SH-SY5Y (cell line): ENCODE measurements at regions not wholly inside any gene's neighbourhood (a gene's known extent, or its start where the extent isn't known, plus 50 kb on each side); places are given as distances from the start of the nearest gene placed in this dataset.

Experiments used
- GATA2 ChIP-seq: IDR thresholded peaks from 2 replicates; pipeline ENCODE4 v1.6.1; 2011; ENCODE audit warnings: mild to moderate bottlenecking, low read depth, low read length
- GATA3 ChIP-seq: IDR thresholded peaks from 2 replicates; pipeline ENCODE4 v1.6.1; 2011; ENCODE audit warnings: low read depth, mild to moderate bottlenecking, low read length, moderate library complexity

DNA sequence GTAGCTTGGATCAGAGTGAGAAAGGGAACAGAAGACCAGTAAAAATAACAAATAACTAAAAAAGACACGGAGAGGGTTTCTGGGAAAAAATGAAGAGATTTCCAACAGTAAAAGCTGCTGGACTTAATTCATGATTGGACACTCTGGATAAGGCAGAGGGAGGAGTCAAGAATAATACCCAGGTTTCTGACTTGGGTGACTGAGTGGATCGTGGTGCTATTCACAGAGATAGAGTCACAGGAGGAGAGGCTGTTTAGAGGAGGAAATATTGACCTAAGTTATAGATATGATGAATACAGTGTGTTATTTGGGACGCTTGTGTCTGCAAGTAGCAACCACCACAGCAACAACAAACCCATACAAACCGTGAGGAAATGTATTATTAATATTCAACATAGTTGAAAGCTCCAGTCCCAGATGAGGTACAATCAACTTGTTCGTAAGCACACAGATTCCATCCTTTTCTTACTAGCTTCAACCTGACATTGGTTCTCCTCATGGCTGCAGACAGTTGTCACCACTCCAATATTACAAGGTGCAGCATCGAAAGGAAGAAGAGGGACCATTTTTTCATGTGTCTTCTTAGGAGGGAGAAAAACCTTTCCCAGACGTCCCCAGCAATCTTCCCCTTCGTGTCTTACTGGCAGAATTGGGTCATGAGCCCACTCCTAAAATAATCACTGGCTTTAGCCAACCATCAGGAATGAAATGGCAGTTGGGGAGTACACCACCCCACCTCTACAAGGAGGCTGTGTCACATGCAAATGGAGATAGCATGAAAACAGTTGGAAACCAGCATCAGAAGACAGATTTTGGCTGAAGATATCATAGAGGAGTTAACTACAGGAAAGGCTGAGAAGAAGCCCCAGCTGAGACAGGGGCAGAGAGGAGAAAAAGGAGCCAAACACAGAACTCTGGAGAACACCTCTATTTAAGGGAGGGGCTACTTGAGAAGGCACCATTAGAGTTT, 387.8 kb downstream of the SHQ1 start:
- TF ChIP-seq GATA2 = no peak

DNA sequence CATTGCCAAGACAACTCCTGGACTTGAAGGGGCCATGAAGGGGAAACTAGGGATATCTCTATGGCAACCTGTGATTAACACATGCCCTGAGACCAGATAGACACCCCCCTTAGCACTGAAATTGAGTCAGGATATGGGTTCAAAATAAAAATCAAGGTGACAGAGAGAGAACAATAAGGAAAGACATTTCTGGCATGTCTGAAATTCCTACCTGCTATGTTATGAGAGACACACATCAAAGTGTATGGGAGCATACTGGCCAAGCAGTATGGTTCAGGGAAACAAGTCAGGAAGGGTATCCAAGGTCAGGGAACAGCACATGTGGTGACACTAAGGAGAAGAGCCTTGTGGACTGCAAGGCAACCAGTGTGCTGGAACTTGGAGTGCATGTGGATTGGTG, 388.7 kb downstream of the SHQ1 start:
- no peak for TF ChIP-seq GATA3
- TF ChIP-seq GATA2 = no peak

DNA sequence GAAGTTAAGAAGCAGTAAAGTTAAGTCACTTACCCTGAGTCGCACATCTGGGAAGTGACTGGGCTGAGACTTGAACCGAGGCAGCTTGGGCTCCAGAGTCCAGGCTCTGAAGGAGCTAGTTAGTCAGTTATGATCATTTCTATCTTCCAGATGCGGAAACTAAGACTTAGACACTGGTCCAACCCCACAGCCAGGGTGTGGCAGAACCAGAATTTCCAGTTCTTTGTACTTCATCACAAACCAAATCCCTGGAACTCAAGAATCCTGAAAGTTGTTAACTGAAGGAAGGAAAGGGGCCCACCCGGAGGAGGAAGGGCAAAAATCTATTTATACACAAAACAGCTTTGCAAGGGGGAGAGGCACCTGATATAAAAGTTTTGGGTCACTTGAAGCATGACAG, 389.9 kb downstream of the SHQ1 start:
- no peak for TF ChIP-seq GATA3
- no peak for TF ChIP-seq GATA2

DNA sequence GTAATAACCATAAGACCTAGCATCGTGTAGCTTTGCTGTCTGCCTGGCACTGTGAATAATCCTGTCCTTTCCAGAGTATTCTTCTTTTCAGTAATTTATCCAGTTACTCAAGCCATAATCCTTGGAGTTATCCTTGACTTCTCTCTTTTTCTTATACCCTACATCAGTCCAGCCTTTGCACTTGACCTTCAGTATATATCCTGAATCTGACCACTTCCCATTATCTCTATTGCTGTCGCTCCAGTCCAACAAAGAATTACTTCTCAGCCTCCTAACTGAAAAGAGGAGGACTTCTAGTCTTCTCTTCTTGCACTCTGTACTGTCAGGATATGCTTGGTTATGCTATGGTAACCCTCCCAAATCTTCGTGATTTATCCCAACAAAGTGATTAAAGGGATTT, 393.8 kb downstream of the SHQ1 start:
- no peak for TF ChIP-seq GATA3
- no peak for TF ChIP-seq GATA2

DNA sequence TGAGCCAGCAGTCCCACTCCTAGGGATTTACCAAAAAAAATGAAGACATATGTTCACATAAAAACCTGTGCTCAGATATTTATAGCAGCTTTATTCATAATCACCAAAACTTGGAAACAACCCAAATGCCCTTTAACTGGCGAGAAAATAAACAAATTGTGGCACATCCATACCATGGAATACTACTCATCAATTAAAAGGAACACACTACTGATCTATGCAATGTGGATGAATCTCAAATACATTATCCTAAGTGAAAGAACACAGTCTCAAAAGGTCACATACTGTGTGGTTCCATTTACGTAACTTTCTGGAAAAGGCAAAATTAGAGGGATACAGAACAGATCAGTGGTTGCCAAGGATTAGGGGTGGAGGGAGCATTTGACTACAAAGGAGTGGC, 394.5 kb downstream of the SHQ1 start:
- TF ChIP-seq GATA3 (no peak), GATA2 (no peak)

DNA sequence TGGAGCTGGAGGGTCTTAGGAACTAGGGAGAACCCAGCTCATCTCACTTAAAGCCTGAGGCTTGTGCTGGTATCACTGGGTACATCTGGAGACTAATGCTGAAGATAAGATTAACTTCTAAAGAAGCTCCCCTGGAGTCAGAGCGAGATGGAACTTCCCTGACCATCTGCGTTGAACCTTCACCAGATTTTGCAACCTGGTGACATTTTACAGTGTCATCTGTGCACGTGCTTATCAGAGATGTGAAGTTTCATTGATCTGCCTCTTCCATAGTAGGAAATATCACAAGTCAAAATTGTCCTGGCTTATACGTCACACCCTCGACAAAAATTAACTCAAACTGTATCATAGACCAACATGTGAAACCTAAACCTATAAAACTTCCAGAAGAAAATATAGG, 395.5 kb downstream of the SHQ1 start:
- TF ChIP-seq GATA2 = no peak
- TF ChIP-seq GATA3 = no peak

DNA sequence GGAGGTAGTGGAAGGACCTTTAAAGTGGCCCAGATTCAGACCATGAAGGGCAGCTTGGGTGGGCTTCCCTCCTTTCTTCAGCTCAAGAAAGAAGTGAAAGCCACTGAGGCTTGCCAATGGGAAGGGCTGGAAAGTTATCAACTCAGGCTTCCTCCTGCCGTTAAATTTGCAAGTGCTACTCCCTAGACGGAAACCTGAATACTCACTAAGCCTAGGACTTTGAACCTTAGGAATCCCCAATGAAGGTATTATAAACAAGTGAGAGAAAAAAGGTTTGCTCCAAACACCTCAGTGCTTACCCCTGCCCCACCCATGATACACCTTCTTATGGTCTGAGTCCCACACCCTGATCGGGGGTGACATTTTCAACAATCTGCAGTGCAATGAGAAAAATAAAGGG, 396.4 kb downstream of the SHQ1 start:
- TF ChIP-seq GATA3 (no peak), GATA2 (no peak)

DNA sequence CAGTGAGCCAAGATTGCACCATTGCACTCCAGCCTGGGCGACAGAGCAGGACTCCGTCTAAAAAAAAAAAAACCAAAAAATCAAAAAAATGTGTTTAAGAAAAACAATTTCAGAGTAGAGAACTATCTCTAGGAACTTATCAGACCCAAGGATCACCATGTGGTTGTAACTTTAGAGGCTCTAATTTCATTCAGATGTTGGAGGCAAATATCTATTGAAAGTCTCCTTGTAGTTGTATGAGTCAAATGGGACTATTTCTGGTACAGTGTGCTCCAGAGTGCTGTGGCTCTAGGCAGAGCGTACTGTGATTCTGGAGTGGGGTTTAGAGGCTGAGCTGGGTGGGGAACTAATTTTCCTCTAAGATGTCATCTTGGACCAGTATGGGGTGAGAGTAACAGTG, 398.7 kb downstream of the SHQ1 start:
- TF ChIP-seq GATA3 (no peak), GATA2 (no peak)

DNA sequence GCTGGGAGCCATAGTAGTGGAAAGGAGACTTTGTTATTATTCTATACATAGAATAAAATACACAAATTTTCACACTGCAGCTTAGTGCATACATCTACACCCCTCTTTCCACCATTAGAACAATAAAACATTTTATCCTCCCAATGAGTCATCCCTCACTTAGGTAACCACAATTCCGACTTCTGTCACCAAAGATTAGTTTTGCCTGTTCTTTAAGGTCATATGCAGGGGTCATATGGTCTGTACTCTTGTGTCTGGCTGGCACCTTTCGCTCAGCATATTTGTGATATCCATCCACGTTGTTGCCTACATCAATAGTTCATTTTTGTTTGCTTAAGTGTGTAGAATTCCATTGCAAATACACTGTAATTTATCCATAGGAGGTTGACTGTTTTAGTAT, 399.4 kb downstream of the SHQ1 start:
- TF ChIP-seq GATA3 (no peak), GATA2 (no peak)

DNA sequence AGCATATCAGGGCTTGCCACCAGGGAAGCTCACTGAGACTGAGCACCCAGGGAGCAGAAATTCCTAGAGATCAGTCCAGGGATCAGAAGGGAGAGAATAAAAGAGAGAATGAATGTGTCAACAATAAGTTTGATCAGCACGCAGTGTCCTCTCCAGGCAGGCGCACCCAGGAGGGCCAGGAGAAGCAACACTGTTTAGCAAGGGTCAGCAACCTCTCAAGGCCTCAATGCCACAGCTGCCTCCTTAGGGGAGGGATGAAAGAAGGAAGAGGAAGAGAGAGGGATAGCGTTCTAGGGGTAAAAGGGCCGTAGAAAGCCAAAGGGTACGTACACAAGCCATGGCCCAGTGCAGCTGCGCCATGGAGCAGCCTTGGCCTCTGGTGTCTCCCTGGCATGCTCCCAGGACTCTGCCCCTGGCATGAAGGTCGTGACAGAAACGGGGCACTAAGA, 399.8 kb downstream of the SHQ1 start:
- TF ChIP-seq GATA3 (no peak), GATA2 (no peak)

DNA sequence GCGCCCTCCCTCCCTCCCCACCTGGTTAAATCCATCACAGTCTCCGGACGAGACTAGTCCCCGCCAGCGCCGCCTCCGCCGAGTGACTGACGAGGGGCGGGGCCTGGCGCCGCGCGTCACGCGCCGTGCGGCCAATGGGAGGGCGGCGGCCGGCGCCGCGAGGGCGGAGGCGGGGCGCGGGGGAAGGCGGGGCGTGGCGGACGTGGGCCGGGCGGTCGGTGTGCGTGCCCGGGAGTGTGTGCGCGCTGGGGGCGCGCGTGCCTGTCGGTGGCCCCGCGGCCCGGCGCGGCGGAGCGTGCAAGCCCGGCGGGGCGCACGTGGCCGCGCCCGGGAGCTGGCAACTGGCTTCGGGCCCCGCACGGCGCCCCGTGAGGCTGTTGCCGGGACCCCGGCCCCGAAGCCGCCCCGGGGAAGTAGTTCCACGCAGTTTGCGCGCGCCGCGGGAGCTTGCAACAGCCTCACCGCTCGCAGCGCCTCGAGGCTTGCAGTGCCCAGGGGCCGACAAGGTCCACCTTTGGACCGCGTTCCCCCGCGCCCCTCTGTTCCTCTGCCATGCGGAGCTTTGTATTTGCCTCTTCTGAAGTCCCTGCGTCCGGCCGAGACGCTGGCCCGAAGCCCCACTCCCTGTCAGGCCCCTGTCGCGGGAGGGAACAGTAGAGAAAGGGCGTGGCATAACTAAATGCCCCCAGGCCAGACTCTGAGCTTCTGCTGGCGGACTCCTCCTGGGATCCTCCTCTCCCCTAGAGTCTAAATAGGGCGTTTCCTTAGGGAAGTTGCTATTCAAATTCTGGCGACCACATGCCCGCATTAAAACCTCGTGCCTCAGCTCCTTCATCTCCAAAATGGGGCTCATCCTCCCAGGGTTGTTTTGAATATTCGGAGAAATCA, 400.9 kb downstream of the SHQ1 start:
- TF ChIP-seq GATA3 (no peak), GATA2 (no peak)

DNA sequence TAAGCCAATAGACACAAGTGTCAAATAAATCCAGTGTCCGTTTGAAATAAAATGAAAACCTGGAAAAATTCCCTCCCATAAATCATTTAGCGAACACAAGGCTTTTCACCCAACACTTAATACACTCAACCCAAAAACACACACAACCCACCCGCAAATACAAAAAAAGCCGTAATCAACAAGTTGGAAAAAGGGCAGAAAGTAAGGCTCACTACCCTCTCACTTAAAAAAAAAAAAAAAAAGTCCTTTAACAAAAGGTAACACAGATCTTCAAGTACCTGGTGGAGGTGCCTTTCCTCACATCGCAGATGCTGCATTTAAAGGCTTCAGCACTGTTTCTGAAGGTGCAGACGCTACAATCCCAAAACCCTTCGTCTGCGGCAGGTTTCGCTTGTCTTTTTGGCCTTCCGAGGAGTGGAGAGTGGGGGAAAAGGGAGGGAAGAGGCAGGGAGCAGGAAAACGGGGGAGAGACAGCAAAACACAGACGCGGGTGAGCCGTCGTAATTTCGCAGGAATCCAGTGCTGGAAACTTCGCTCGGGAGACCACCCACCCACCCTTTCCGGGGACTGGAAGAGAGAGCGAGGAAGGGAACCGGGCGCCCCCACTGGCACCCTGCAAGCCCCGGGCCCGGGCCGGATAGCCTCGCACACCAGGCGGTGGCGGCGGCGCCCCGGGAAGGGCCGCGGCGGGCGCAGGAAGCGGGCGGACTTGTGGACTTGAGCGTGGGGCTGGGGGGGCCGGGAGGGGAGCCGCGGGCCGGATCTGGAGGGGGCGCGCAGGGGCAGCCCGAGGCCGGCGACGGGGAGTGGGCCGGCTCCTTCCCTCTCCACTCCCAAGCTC, 401.8 kb downstream of the SHQ1 start, which contains the start of gene RYBP:
TSS of gene RYBP (minus strand) at position 404 of the 841 bp plus-strand sequence.
- TF ChIP-seq GATA2 (no peak), GATA3 (no peak)

DNA sequence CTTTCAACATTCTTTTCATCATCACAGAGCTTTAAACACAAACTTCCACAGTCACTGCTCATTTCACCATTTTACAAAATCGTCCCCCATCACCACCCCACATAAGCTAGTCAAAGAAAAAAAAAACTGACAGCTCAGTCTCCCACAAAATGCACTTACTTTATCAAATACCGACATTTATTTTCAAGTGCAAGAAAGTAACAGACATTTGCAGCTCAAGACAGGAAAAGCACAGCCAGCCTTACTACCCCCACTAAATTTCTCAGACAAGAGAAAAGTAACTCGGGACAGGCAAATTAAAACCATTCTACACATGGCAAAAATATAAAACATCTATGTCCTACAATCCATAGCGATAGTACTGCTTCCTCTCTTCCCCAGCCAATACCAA, 402.4 kb downstream of the SHQ1 start:
- TF ChIP-seq GATA3 (no peak), GATA2 (no peak)
